Astrocyte (in vitro differentiated cells and primary cell): ENCODE measurements at regions not wholly inside any gene's neighbourhood (a gene's known extent, or its start where the extent isn't known, plus 50 kb on each side); places are given as distances from the start of the nearest gene placed in this dataset.

Source experiments
- CTCF ChIP-seq: IDR thresholded peaks from 2 replicates; pipeline ENCODE4 v1.5.1; 2011; ENCODE audit warnings: low read depth, mild to moderate bottlenecking, inconsistent platforms, low read length, moderate library complexity; ENCODE audit not compliant: insufficient read depth
- EZH2 ChIP-seq: IDR thresholded peaks from 2 replicates; pipeline ENCODE4 v1.6.1; 2012; ENCODE audit warnings: mild to moderate bottlenecking, low read length, inconsistent platforms; ENCODE audit not compliant: insufficient read depth

GRCh38 chr4:187865914-187866313 lies 129.7 kb upstream of the ZFP42 start:
- TF ChIP-seq CTCF: no peak
- TF ChIP-seq EZH2: no peak
